MCF 10A (cell line): ENCODE measurements at regions not wholly inside any gene's neighbourhood (a gene's known extent, or its start where the extent isn't known, plus 50 kb on each side); places are given as distances from the start of the nearest gene placed in this dataset.

Experiments used
- BruUV-seq: library from RNA; stranded (reverse); fragments of 400-500 nt; replicated peaks from 2 replicates; lab custom pipeline; 2021; lab: Mats Ljungman, UMichigan
- CTCF ChIA-PET: fragments of 300-600 bp; sonication (Branson Sonifier 250); formaldehyde crosslinking; extraction: SDS; loops from one replicate; lab custom pipeline; 2021; ENCODE audit warnings: antibody characterized with exemption, inconsistent platforms; lab: Yijun Ruan, JAX
- POLR2A ChIA-PET: fragments of 300-600, 350-650 bp; sonication (Branson Sonifier 250); formaldehyde crosslinking; extraction: SDS; loops from one replicate; lab custom pipeline; 2020; ENCODE audit warnings: antibody characterized with exemption, inconsistent platforms; lab: Yijun Ruan, JAX
- DNase-seq: peaks from one replicate; pipeline ENCODE4 v3.0.0-alpha.2; 2018; ENCODE audit not compliant: unreplicated experiment
- H3K27ac Mint-ChIP-seq: one replicate; pipeline ENCODE4 v1.8.0; 2022; ENCODE audit warnings: mild to moderate bottlenecking, low read depth, mixed read lengths; ENCODE audit not compliant: unreplicated experiment
- H3K27me3 Mint-ChIP-seq: one replicate; pipeline ENCODE4 v1.8.0; 2022; ENCODE audit warnings: mixed read lengths; ENCODE audit not compliant: insufficient read depth, unreplicated experiment
- H3K36me3 Mint-ChIP-seq: one replicate; pipeline ENCODE4 v1.8.0; 2022; ENCODE audit warnings: mild to moderate bottlenecking, moderate library complexity, mixed read lengths; ENCODE audit not compliant: insufficient read depth, unreplicated experiment
- H3K4me1 Mint-ChIP-seq: one replicate; pipeline ENCODE4 v1.8.0; 2022; ENCODE audit warnings: mixed read lengths; ENCODE audit not compliant: insufficient read depth, unreplicated experiment
- H3K4me3 Mint-ChIP-seq: one replicate; pipeline ENCODE4 v1.8.0; 2022; ENCODE audit warnings: mild to moderate bottlenecking, moderate library complexity, mixed read lengths; ENCODE audit not compliant: unreplicated experiment
- H3K9me3 Mint-ChIP-seq: one replicate; pipeline ENCODE4 v1.8.0; 2022; ENCODE audit warnings: mixed read lengths; ENCODE audit not compliant: unreplicated experiment
- intact Hi-C: fragments of 100-400 bp; cut with micrococcal nuclease; formaldehyde crosslinking; loops from 2 replicates; pipeline ENCODE4 v1.14.1; 2022
- TF ChIP-seq, protein P1 (sequence below): fragments of 200-600 bp; IDR thresholded peaks from one replicate; pipeline ENCODE4 v1.8.0; 2022; ENCODE audit warnings: antibody characterized with exemption, mild to moderate bottlenecking; ENCODE audit not compliant: unreplicated experiment

DNA sequence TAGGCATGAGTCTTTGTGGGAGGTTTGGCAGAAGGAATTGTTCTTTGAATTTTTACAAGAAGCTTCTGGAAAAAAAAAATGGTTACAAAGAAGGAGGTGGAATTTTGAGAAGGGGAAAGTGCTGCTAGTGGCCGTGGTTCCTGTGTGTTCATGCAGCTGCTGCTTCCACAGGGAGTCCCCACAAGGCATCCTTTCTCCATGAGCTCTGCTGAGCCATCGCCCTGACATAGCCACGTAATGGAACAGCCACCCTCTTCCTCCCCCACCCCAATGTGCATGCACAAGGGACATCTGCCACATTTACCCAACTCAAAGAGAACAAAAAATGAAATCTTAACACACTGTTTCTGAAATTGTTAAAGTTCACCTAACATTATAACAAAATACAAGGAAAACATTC, 529.7 kb downstream of the SATB2 start:
- peaks cover 55% of the 10 kb centered on the region for H3K27me3 Mint-ChIP-seq
- no peak overlapping the region for H3K27ac Mint-ChIP-seq
- BruUV-seq: no TSS peak
- H3K4me3 Mint-ChIP-seq: no peak overlapping the region
- intact Hi-C loops: no loop called here
- TF ChIP-seq, protein P1, sequence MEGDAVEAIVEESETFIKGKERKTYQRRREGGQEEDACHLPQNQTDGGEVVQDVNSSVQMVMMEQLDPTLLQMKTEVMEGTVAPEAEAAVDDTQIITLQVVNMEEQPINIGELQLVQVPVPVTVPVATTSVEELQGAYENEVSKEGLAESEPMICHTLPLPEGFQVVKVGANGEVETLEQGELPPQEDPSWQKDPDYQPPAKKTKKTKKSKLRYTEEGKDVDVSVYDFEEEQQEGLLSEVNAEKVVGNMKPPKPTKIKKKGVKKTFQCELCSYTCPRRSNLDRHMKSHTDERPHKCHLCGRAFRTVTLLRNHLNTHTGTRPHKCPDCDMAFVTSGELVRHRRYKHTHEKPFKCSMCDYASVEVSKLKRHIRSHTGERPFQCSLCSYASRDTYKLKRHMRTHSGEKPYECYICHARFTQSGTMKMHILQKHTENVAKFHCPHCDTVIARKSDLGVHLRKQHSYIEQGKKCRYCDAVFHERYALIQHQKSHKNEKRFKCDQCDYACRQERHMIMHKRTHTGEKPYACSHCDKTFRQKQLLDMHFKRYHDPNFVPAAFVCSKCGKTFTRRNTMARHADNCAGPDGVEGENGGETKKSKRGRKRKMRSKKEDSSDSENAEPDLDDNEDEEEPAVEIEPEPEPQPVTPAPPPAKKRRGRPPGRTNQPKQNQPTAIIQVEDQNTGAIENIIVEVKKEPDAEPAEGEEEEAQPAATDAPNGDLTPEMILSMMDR: no peak
- H3K36me3 Mint-ChIP-seq: no peaks in the 10 kb centered on the region
- no peaks in the 10 kb centered on the region for H3K9me3 Mint-ChIP-seq
- no peak for DNase-seq
- POLR2A ChIA-PET: interaction anchor here (0.7 kb wide), 1 partner anchor 370 kb away, joined by 3 read pairs; no protein-coding TSS in a partner anchor
- CTCF ChIA-PET: no interaction called here
- no peaks in the 10 kb centered on the region for H3K4me1 Mint-ChIP-seq

- Mint-ChIP-seq H3K36me3 (no peaks in the 10 kb centered on the region), H3K4me3 (no peak overlapping the region), H3K27ac (no peak overlapping the region), H3K9me3 (no peaks in the 10 kb centered on the region), H3K27me3 (no peaks in the 10 kb centered on the region), H3K4me1 (no peaks in the 10 kb centered on the region)
- POLR2A ChIA-PET: interaction anchor here (0.6 kb wide), 1 partner anchor 610 kb away, joined by 3 read pairs; no protein-coding TSS in a partner anchor
- no peak for DNase-seq
- CTCF ChIA-PET: interaction anchor here (0.5 to 0.8 kb wide), 3 partner anchors 105 to 822 kb away, joined by 3 to 4 read pairs (median 3); no protein-coding TSS in a partner anchor
- no TSS peak for BruUV-seq
- TF ChIP-seq, protein P1: no peak
- intact Hi-C loops: no loop called here
Measured at GRCh38 chr2:198917926-198918720, 539.6 kb downstream of the SATB2 start.

GRCh38 chr2:198917275-198917674, 540.5 kb downstream of the SATB2 start:
- no peaks in the 10 kb centered on the region for H3K27me3 Mint-ChIP-seq
- H3K4me1 Mint-ChIP-seq: no peaks in the 10 kb centered on the region
- TF ChIP-seq, protein P1: no peak
- no peak overlapping the region for H3K4me3 Mint-ChIP-seq
- DNase-seq: no peak
- CTCF ChIA-PET: interaction anchor here (0.5 kb wide), 2 partner anchors 12 to 104 kb away, joined by 3 read pairs; no protein-coding TSS in a partner anchor
- H3K27ac Mint-ChIP-seq: no peak overlapping the region
- BruUV-seq: no TSS peak
- no peaks in the 10 kb centered on the region for H3K36me3 Mint-ChIP-seq
- intact Hi-C loops: no loop called here
- no peaks in the 10 kb centered on the region for H3K9me3 Mint-ChIP-seq
- POLR2A ChIA-PET: interaction anchor here (0.6 kb wide), 1 partner anchor 609 kb away, joined by 3 read pairs; no protein-coding TSS in a partner anchor

- ChIA-PET CTCF (interaction anchor here (0.5 kb wide), 1 partner anchor 13 kb away, joined by 3 read pairs; no protein-coding TSS in a partner anchor), POLR2A (no interaction called here)
- BruUV-seq: no TSS peak
Measured at GRCh38 chr2:198916548-198917080, 541.1 kb downstream of the SATB2 start.

More at GRCh38 chr2:198916548-198917080, 541.1 kb downstream of the SATB2 start:
- no peaks in the 10 kb centered on the region for H3K36me3 Mint-ChIP-seq
- H3K27me3 Mint-ChIP-seq: no peaks in the 10 kb centered on the region
- no peaks in the 10 kb centered on the region for H3K4me1 Mint-ChIP-seq
- no peak for DNase-seq
- intact Hi-C loops: no loop called here
- H3K27ac Mint-ChIP-seq: no peak overlapping the region
- H3K4me3 Mint-ChIP-seq: no peak overlapping the region
- TF ChIP-seq, protein P1: no peak
- H3K9me3 Mint-ChIP-seq: no peaks in the 10 kb centered on the region
